HEK293 (cell line): ENCODE measurements at regions not wholly inside any gene's neighbourhood (a gene's known extent, or its start where the extent isn't known, plus 50 kb on each side); places are given as distances from the start of the nearest gene placed in this dataset.

Source experiments
- CTCF ChIA-PET: fragments of 350-600 bp; formaldehyde crosslinking; extraction: SDS; loops from one replicate; lab custom pipeline; 2021; ENCODE audit warnings: antibody characterized with exemption; lab: Yijun Ruan, JAX
- POLR2A ChIA-PET: fragments of 300-600 bp; formaldehyde crosslinking; extraction: SDS; loops from one replicate; lab custom pipeline; 2020; ENCODE audit warnings: antibody characterized with exemption, inconsistent platforms; lab: Yijun Ruan, JAX
- H3K27ac ChIP-seq: fragments of 200-500 bp; sonication (Bioruptor generic); 2 replicates; pipeline ENCODE4 v1.5.1; 2014; ENCODE audit warnings: low read depth, low read length, control low read depth, inconsistent platforms; ENCODE audit errors: extremely low read depth
- H3K36me3 ChIP-seq, 2 experiments: fragments of 200-500 bp in 1 of 2; sonication (Bioruptor generic) in 1 of 2; 1 replicate in 1 of 2; 2 replicates in 1 of 2; pipeline ENCODE4 v1.5.1; 2014 to 2017; ENCODE audit warnings: inconsistent platforms in 2 of 2, low read length in 2 of 2; ENCODE audit not compliant: control insufficient read depth in 2 of 2, insufficient read depth in 1 of 2
- H3K4me1 ChIP-seq: fragments of 200-500 bp; sonication (Bioruptor generic); 2 replicates; pipeline ENCODE4 v1.5.1; 2014; ENCODE audit warnings: mild to moderate bottlenecking, low read length, inconsistent platforms; ENCODE audit not compliant: control insufficient read depth, insufficient read depth
- H3K4me3 ChIP-seq: 2 replicates; pipeline ENCODE4 v1.5.1; 2011; ENCODE audit warnings: low read depth, mild to moderate bottlenecking, control low read depth, low read length, moderate library complexity
- H3K9me3 ChIP-seq: fragments of 200-500 bp; sonication (Bioruptor generic); 2 replicates; pipeline ENCODE4 v1.5.1; 2014; ENCODE audit warnings: low read depth, low read length, inconsistent platforms; ENCODE audit not compliant: control insufficient read depth, insufficient read depth
- GLIS1 ChIP-seq: fragments of 450-650 bp; formaldehyde crosslinking; IDR thresholded peaks from 2 replicates; pipeline ENCODE4 v1.5.1; 2016; ENCODE audit warnings: missing biosample characterization, missing genetic modification characterization
- KLF9 ChIP-seq: fragments of 450-650 bp; formaldehyde crosslinking; IDR thresholded peaks from 2 replicates; pipeline ENCODE4 v1.5.1; 2016; ENCODE audit warnings: missing biosample characterization, missing genetic modification characterization, low read depth
- YY2 ChIP-seq: fragments of 450-650 bp; formaldehyde crosslinking; IDR thresholded peaks from 2 replicates; pipeline ENCODE4 v1.5.1; 2016; ENCODE audit warnings: missing biosample characterization, missing genetic modification characterization
- ZFHX2 ChIP-seq: fragments of 450-650 bp; formaldehyde crosslinking; conservative IDR thresholded peaks from 2 replicates; pipeline ENCODE4 v1.5.1; 2016; ENCODE audit warnings: missing biosample characterization, missing genetic modification characterization
- ZIC2 ChIP-seq: fragments of 450-650 bp; formaldehyde crosslinking; IDR thresholded peaks from 2 replicates; pipeline ENCODE4 v1.5.1; 2016; ENCODE audit warnings: missing biosample characterization, missing genetic modification characterization
- ZNF140 ChIP-seq: fragments of 450-650 bp; formaldehyde crosslinking; IDR thresholded peaks from 2 replicates; pipeline ENCODE4 v1.5.1; 2016; ENCODE audit warnings: missing biosample characterization, missing genetic modification characterization
- ZNF184 ChIP-seq: fragments of 450-650 bp; IDR thresholded peaks from 2 replicates; pipeline ENCODE4 v1.5.1; 2018; ENCODE audit warnings: missing biosample characterization, mild to moderate bottlenecking, missing genetic modification characterization
- ZNF19 ChIP-seq: fragments of 450-650 bp; formaldehyde crosslinking; IDR thresholded peaks from 2 replicates; pipeline ENCODE4; 2016; ENCODE audit warnings: missing biosample characterization, missing genetic modification characterization, low read depth
- ZNF221 ChIP-seq: fragments of 450-650 bp; formaldehyde crosslinking; IDR thresholded peaks from 2 replicates; pipeline ENCODE4 v1.5.1; 2017; ENCODE audit warnings: missing biosample characterization, missing genetic modification characterization, borderline replicate concordance
- ZNF239 ChIP-seq: fragments of 450-650 bp; formaldehyde crosslinking; IDR thresholded peaks from 2 replicates; pipeline ENCODE4 v1.5.1; 2016; ENCODE audit warnings: missing biosample characterization, missing genetic modification characterization
- ZNF248 ChIP-seq: fragments of 450-650 bp; formaldehyde crosslinking; IDR thresholded peaks from 2 replicates; pipeline ENCODE4 v1.5.1; 2017; ENCODE audit warnings: missing biosample characterization, missing genetic modification characterization
- ZNF292 ChIP-seq: fragments of 450-650 bp; formaldehyde crosslinking; IDR thresholded peaks from 2 replicates; pipeline ENCODE4 v1.5.1; 2016; ENCODE audit warnings: low read depth, missing biosample characterization, missing genetic modification characterization, borderline replicate concordance
- ZNF391 ChIP-seq: fragments of 450-650 bp; formaldehyde crosslinking; IDR thresholded peaks from 2 replicates; pipeline ENCODE4 v1.5.1; 2016; ENCODE audit warnings: low read depth, missing biosample characterization, missing genetic modification characterization, borderline replicate concordance
- ZNF48 ChIP-seq: fragments of 450-650 bp; formaldehyde crosslinking; IDR thresholded peaks from 2 replicates; pipeline ENCODE4 v1.5.1; 2016; ENCODE audit warnings: missing biosample characterization, missing genetic modification characterization
- ZNF548 ChIP-seq: fragments of 450-650 bp; formaldehyde crosslinking; IDR thresholded peaks from 2 replicates; pipeline ENCODE4 v1.5.1; 2016; ENCODE audit warnings: missing biosample characterization, missing genetic modification characterization
- ZNF571 ChIP-seq: fragments of 450-650 bp; formaldehyde crosslinking; IDR thresholded peaks from 2 replicates; pipeline ENCODE4 v1.5.0; 2017; ENCODE audit warnings: missing biosample characterization, missing genetic modification characterization
- ZNF600 ChIP-seq: fragments of 450-650 bp; formaldehyde crosslinking; IDR thresholded peaks from 2 replicates; pipeline ENCODE4 v1.5.1; 2016; ENCODE audit warnings: missing biosample characterization, missing genetic modification characterization
- ZNF621 ChIP-seq: fragments of 450-650 bp; formaldehyde crosslinking; IDR thresholded peaks from 2 replicates; pipeline ENCODE4 v1.5.1; 2017; ENCODE audit warnings: missing biosample characterization, missing genetic modification characterization
- ZNF654 ChIP-seq: fragments of 450-650 bp; formaldehyde crosslinking; IDR thresholded peaks from 2 replicates; pipeline ENCODE4 v1.5.1; 2016; ENCODE audit warnings: low read depth, missing biosample characterization, missing genetic modification characterization
- ZNF658 ChIP-seq: fragments of 450-650 bp; formaldehyde crosslinking; IDR thresholded peaks from 2 replicates; pipeline ENCODE4; 2016; ENCODE audit warnings: missing biosample characterization, missing genetic modification characterization
- ZNF677 ChIP-seq: fragments of 450-650 bp; IDR thresholded peaks from 2 replicates; pipeline ENCODE4 v1.5.0; 2018; ENCODE audit warnings: missing biosample characterization, mild to moderate bottlenecking, missing genetic modification characterization, moderate library complexity
- ZNF837 ChIP-seq: fragments of 450-650 bp; formaldehyde crosslinking; IDR thresholded peaks from 2 replicates; pipeline ENCODE4 v1.5.1; 2016; ENCODE audit warnings: missing biosample characterization, missing genetic modification characterization
- ZSCAN30 ChIP-seq: fragments of 450-650 bp; IDR thresholded peaks from 2 replicates; pipeline ENCODE4 v1.5.1; 2018; ENCODE audit warnings: missing biosample characterization, mild to moderate bottlenecking, missing genetic modification characterization, moderate library complexity
- TF ChIP-seq, protein P1 (sequence below): fragments of 450-650 bp; formaldehyde crosslinking; IDR thresholded peaks from 2 replicates; pipeline ENCODE4 v1.5.1; 2016; ENCODE audit warnings: missing biosample characterization, missing genetic modification characterization
- TF ChIP-seq, protein P2 (sequence below): fragments of 450-650 bp; IDR thresholded peaks from 2 replicates; pipeline ENCODE4 v1.5.1; 2018; ENCODE audit warnings: missing biosample characterization, mild to moderate bottlenecking, missing genetic modification characterization
- TF ChIP-seq, protein P3 (sequence below): fragments of 450-650 bp; formaldehyde crosslinking; IDR thresholded peaks from 2 replicates; pipeline ENCODE4 v1.5.1; 2016; ENCODE audit warnings: missing biosample characterization, missing genetic modification characterization
- TF ChIP-seq, protein P4 (sequence below): sonication (generic); formaldehyde crosslinking; IDR thresholded peaks from 2 replicates; pipeline ENCODE4 v1.8.1; 2022; ENCODE audit warnings: mild to moderate bottlenecking, moderate library complexity, missing genetic modification reagents
- TF ChIP-seq, protein P5 (sequence below): fragments of 450-650 bp; formaldehyde crosslinking; IDR thresholded peaks from 2 replicates; pipeline ENCODE4 v1.5.1; 2017; ENCODE audit warnings: missing biosample characterization, missing genetic modification characterization

DNA sequence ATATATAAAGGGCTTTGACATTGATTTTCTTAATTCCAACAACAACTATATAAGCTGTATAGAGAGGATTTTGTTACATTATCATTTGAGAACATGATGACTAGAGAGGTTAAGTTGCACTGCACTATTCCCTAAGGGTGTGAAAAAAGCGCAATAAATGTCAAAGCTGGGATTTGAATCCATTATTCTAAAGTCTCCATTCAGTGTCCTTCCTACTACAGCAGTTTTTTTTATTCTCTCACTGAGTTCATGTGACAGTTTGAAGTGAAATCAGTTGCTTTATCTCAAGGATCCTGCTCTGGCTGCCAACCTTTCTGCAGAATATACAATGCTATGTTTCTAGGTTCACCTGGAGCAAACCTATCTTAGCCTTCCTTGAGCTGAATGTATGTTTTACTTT is 177.5 kb downstream of the ANKRD50 start (continued):
- TF ChIP-seq, protein P1, sequence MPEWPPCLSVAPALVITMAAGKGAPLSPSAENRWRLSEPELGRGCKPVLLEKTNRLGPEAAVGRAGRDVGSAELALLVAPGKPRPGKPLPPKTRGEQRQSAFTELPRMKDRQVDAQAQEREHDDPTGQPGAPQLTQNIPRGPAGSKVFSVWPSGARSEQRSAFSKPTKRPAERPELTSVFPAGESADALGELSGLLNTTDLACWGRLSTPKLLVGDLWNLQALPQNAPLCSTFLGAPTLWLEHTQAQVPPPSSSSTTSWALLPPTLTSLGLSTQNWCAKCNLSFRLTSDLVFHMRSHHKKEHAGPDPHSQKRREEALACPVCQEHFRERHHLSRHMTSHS (tag by site-specific recombination), result no peak
- no peak for TF ChIP-seq ZNF654 (tag by site-specific recombination)
- no peak for TF ChIP-seq ZIC2 (tag by site-specific recombination)
- no peak for TF ChIP-seq KLF9 (tag by site-specific recombination)
- no peak for TF ChIP-seq ZNF239
- TF ChIP-seq GLIS1 (tag by site-specific recombination), result no peak
- TF ChIP-seq, all 188 proteins: peak for 0

DNA sequence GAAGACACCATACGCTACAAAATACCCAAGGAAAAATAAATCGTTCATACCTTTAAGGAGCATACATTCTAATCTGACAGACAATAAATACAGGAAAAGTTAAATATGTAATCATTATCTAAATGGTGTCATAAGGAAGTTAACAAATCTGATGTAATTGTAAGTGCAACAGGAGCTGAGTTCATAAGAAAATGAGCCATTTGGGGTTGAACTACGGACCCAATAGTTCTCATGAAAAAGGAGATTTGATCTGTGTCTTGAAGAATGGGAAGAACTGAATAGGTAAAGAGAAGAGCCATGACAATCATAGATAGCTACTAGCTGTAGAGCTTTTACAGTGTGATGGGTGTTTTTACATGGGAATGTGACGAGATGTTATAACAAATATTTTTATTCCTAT is 175.6 kb downstream of the ANKRD50 start:
- Histone ChIP-seq H3K36me3 (no peaks in the 10 kb centered on the region), H3K4me3 (no peak overlapping the region), H3K4me1 (no peaks in the 10 kb centered on the region), H3K27ac (no peak overlapping the region), H3K9me3 (no peaks in the 10 kb centered on the region)
- ChIA-PET CTCF (interaction anchor here (0.7 kb wide), 1 partner anchor 203 kb away, joined by 3 read pairs; no protein-coding TSS in a partner anchor), POLR2A (no interaction called here)
- TF ChIP-seq YY2 (tag by site-specific recombination) (no peak), ZNF248 (no peak), ZNF19 (no peak), ZNF292 (tag by site-specific recombination) (no peak), ZNF677 (tag by site-specific recombination) (no peak), ZNF184 (tag by site-specific recombination) (no peak), ZNF600 (tag by site-specific recombination) (no peak), ZNF391 (tag by site-specific recombination) (no peak), ZNF658 (tag by site-specific recombination) (no peak), ZNF571 (tag by site-specific recombination) (no peak)
- TF ChIP-seq, protein P2, sequence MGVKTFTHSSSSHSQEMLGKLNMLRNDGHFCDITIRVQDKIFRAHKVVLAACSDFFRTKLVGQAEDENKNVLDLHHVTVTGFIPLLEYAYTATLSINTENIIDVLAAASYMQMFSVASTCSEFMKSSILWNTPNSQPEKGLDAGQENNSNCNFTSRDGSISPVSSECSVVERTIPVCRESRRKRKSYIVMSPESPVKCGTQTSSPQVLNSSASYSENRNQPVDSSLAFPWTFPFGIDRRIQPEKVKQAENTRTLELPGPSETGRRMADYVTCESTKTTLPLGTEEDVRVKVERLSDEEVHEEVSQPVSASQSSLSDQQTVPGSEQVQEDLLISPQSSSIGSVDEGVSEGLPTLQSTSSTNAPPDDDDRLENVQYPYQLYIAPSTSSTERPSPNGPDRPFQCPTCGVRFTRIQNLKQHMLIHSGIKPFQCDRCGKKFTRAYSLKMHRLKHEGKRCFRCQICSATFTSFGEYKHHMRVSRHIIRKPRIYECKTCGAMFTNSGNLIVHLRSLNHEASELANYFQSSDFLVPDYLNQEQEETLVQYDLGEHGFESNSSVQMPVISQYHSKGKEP (tag by site-specific recombination), result no peak
- TF ChIP-seq, protein P3, sequence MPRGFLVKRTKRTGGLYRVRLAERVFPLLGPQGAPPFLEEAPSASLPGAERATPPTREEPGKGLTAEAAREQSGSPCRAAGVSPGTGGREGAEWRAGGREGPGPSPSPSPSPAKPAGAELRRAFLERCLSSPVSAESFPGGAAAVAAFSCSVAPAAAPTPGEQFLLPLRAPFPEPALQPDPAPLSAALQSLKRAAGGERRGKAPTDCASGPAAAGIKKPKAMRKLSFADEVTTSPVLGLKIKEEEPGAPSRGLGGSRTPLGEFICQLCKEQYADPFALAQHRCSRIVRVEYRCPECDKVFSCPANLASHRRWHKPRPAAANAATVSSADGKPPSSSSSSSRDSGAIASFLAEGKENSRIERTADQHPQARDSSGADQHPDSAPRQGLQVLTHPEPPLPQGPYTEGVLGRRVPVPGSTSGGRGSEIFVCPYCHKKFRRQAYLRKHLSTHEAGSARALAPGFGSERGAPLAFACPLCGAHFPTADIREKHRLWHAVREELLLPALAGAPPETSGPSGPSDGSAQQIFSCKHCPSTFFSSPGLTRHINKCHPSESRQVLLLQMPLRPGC, result no peak

DNA sequence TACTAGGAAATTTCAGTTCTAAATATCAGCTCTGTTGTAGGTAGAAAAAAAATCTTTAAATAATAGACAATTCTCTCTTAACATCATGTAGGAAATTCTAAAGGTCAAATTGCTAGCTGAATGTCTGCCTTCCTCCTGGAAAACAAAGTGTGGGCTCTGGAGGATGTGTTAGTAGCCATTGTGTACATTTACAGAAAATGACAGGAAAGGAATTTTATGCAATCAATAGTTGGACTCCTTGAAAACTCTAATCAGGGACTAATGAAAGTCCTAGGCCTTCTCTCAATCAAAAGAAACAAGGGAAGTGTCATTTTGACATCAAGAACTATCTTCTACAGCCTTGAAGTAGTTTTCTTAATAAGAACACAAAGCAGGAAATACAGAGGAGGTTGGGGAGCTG is 174.6 kb downstream of the ANKRD50 start:
- Histone ChIP-seq H3K9me3 (no peaks in the 10 kb centered on the region), H3K4me3 (no peak overlapping the region), H3K4me1 (no peaks in the 10 kb centered on the region), H3K27ac (no peak overlapping the region), H3K36me3 (no peaks in the 10 kb centered on the region)
- POLR2A ChIA-PET, result no interaction called here
- CTCF ChIA-PET, result no interaction called here
- TF ChIP-seq ZNF548 (tag by site-specific recombination) (no peak), ZFHX2 (tag by site-specific recombination) (no peak), ZSCAN30 (no peak), ZNF48 (tag by site-specific recombination) (no peak), ZNF621 (tag by site-specific recombination) (no peak), ZNF837 (tag by site-specific recombination) (no peak), ZNF140 (tag by site-specific recombination) (no peak), ZNF221 (tag by site-specific recombination) (no peak)
- TF ChIP-seq, protein P4, sequence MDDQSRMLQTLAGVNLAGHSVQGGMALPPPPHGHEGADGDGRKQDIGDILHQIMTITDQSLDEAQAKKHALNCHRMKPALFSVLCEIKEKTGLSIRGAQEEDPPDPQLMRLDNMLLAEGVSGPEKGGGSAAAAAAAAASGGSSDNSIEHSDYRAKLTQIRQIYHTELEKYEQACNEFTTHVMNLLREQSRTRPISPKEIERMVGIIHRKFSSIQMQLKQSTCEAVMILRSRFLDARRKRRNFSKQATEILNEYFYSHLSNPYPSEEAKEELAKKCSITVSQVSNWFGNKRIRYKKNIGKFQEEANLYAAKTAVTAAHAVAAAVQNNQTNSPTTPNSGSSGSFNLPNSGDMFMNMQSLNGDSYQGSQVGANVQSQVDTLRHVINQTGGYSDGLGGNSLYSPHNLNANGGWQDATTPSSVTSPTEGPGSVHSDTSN (CRISPR knock-in tag), result no peak
- TF ChIP-seq, protein P5, sequence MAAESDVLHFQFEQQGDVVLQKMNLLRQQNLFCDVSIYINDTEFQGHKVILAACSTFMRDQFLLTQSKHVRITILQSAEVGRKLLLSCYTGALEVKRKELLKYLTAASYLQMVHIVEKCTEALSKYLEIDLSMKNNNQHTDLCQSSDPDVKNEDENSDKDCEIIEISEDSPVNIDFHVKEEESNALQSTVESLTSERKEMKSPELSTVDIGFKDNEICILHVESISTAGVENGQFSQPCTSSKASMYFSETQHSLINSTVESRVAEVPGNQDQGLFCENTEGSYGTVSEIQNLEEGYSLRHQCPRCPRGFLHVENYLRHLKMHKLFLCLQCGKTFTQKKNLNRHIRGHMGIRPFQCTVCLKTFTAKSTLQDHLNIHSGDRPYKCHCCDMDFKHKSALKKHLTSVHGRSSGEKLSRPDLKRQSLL (tag by site-specific recombination), result no peak
